SK-N-SH treated with all-trans-retinoic acid at 6 μM for 48 hours (cell line): ENCODE measurements at regions not wholly inside any gene's neighbourhood (a gene's known extent, or its start where the extent isn't known, plus 50 kb on each side); places are given as distances from the start of the nearest gene placed in this dataset.

ENCODE experiments used
- ATAC-seq: fragments of 200-7000 bp; cut with Tn5 transposase; 3 replicates; pipeline ENCODE4 v1.9.1; 2020; ENCODE audit warnings: mild to moderate bottlenecking, moderate library complexity
- ARNTL ChIP-seq: fragments of 450-650 bp; formaldehyde crosslinking; IDR thresholded peaks from 2 replicates; pipeline ENCODE4 v1.5.0; 2020; ENCODE audit warnings: low read depth, mild to moderate bottlenecking, moderate library complexity, borderline replicate concordance
- BACH2 ChIP-seq: fragments of 250-450 bp; sonication (Bioruptor Pico); IDR thresholded peaks from 2 replicates; pipeline ENCODE4 v1.9.0; 2021; ENCODE audit warnings: mild to moderate bottlenecking, borderline replicate concordance
- CSDC2 ChIP-seq: fragments of 250-450 bp; sonication (Bioruptor Pico); IDR thresholded peaks from 2 replicates; pipeline ENCODE4 v1.5.0; 2020; ENCODE audit warnings: mild to moderate bottlenecking, moderate library complexity
- ESRRG ChIP-seq: fragments of 250-450 bp; sonication (Bioruptor Pico); IDR thresholded peaks from 2 replicates; pipeline ENCODE4 v1.6.1; 2021; ENCODE audit warnings: mild to moderate bottlenecking
- GLIS3 ChIP-seq: fragments of 250-450 bp; sonication (Bioruptor Pico); IDR thresholded peaks from 2 replicates; pipeline ENCODE4 v1.5.0; 2020; ENCODE audit warnings: mild to moderate bottlenecking, moderate library complexity
- ISL1 ChIP-seq: fragments of 250-450 bp; sonication (Bioruptor Pico); IDR thresholded peaks from 2 replicates; pipeline ENCODE4 v2.1.2; 2022; ENCODE audit warnings: mild to moderate bottlenecking, moderate library complexity
- OSR1 ChIP-seq: fragments of 250-450 bp; sonication (Bioruptor Pico); IDR thresholded peaks from 2 replicates; pipeline ENCODE4 v1.8.0; 2022; ENCODE audit warnings: moderate library complexity, mild to moderate bottlenecking, inconsistent platforms
- PATZ1 ChIP-seq: fragments of 250-450 bp; sonication (Bioruptor Pico); IDR thresholded peaks from 2 replicates; pipeline ENCODE4 v1.8.0; 2020; ENCODE audit warnings: mild to moderate bottlenecking, moderate library complexity, borderline replicate concordance
- PPARA ChIP-seq: fragments of 250-450 bp; sonication (Bioruptor Pico); IDR thresholded peaks from 2 replicates; pipeline ENCODE4 v1.5.0; 2020; ENCODE audit warnings: mild to moderate bottlenecking, borderline replicate concordance
- RARB ChIP-seq: fragments of 250-450 bp; sonication (Bioruptor Pico); IDR thresholded peaks from 2 replicates; pipeline ENCODE4 v1.8.0; 2021; ENCODE audit warnings: mild to moderate bottlenecking, moderate library complexity
- TCF4 ChIP-seq: fragments of 250-450 bp; sonication (Bioruptor Pico); IDR thresholded peaks from 2 replicates; pipeline ENCODE4 v1.8.0; 2021; ENCODE audit warnings: mild to moderate bottlenecking, moderate library complexity, borderline replicate concordance
- TOX ChIP-seq: fragments of 250-450 bp; sonication (Bioruptor Pico); IDR thresholded peaks from 2 replicates; pipeline ENCODE4 v1.8.0; 2021; ENCODE audit warnings: mild to moderate bottlenecking, moderate library complexity, borderline replicate concordance
- ZC3H10 ChIP-seq: fragments of 250-450 bp; sonication (Bioruptor Pico); IDR thresholded peaks from 2 replicates; pipeline ENCODE4 v1.5.1; 2021; ENCODE audit warnings: mild to moderate bottlenecking, moderate library complexity
- ZFP3 ChIP-seq: fragments of 250-450 bp; sonication (Bioruptor Pico); IDR thresholded peaks from 2 replicates; pipeline ENCODE4 v1.5.0; 2020; ENCODE audit warnings: mild to moderate bottlenecking, moderate library complexity
- ZFP30 ChIP-seq: fragments of 450-650 bp; formaldehyde crosslinking; IDR thresholded peaks from 2 replicates; pipeline ENCODE4 v1.5.0; 2022; ENCODE audit warnings: mild to moderate bottlenecking, moderate library complexity
- ZNF70 ChIP-seq: fragments of 450-650 bp; formaldehyde crosslinking; IDR thresholded peaks from 2 replicates; pipeline ENCODE4 v1.5.0; 2020; ENCODE audit warnings: mild to moderate bottlenecking, moderate library complexity
- ZNF8 ChIP-seq: fragments of 450-650 bp; formaldehyde crosslinking; IDR thresholded peaks from 2 replicates; pipeline ENCODE4 v1.5.0; 2020; ENCODE audit warnings: mild to moderate bottlenecking, moderate library complexity
- TF ChIP-seq, protein P1 (sequence below): fragments of 250-450 bp; sonication (Bioruptor Pico); IDR thresholded peaks from 2 replicates; pipeline ENCODE4 v1.5.0; 2020; ENCODE audit warnings: mild to moderate bottlenecking, moderate library complexity
- TF ChIP-seq, protein P2 (sequence below): fragments of 250-450 bp; sonication (Bioruptor Pico); IDR thresholded peaks from 2 replicates; pipeline ENCODE4 v1.5.1; 2020; ENCODE audit warnings: low read depth, mild to moderate bottlenecking, moderate library complexity
- TF ChIP-seq, protein P3 (sequence below): fragments of 250-450 bp; sonication (Bioruptor Pico); IDR thresholded peaks from 2 replicates; pipeline ENCODE4 v1.5.1; 2021; ENCODE audit warnings: mild to moderate bottlenecking, moderate library complexity
- TF ChIP-seq, protein P4 (sequence below): fragments of 250-450 bp; sonication (Bioruptor Pico); IDR thresholded peaks from 2 replicates; pipeline ENCODE4 v1.8.0; 2021; ENCODE audit warnings: low read depth, mild to moderate bottlenecking, moderate library complexity, borderline replicate concordance

GRCh38 chr9:80387828-80388227 is 816.1 kb downstream of the TLE4 start (continued):
- TF ChIP-seq, protein P1, sequence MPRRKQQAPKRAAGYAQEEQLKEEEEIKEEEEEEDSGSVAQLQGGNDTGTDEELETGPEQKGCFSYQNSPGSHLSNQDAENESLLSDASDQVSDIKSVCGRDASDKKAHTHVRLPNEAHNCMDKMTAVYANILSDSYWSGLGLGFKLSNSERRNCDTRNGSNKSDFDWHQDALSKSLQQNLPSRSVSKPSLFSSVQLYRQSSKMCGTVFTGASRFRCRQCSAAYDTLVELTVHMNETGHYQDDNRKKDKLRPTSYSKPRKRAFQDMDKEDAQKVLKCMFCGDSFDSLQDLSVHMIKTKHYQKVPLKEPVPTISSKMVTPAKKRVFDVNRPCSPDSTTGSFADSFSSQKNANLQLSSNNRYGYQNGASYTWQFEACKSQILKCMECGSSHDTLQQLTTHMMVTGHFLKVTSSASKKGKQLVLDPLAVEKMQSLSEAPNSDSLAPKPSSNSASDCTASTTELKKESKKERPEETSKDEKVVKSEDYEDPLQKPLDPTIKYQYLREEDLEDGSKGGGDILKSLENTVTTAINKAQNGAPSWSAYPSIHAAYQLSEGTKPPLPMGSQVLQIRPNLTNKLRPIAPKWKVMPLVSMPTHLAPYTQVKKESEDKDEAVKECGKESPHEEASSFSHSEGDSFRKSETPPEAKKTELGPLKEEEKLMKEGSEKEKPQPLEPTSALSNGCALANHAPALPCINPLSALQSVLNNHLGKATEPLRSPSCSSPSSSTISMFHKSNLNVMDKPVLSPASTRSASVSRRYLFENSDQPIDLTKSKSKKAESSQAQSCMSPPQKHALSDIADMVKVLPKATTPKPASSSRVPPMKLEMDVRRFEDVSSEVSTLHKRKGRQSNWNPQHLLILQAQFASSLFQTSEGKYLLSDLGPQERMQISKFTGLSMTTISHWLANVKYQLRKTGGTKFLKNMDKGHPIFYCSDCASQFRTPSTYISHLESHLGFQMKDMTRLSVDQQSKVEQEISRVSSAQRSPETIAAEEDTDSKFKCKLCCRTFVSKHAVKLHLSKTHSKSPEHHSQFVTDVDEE (CRISPR knock-in tag), result no peak
- no peak for TF ChIP-seq TOX (CRISPR knock-in tag)
- no peak for TF ChIP-seq BACH2
- TF ChIP-seq, protein P2, sequence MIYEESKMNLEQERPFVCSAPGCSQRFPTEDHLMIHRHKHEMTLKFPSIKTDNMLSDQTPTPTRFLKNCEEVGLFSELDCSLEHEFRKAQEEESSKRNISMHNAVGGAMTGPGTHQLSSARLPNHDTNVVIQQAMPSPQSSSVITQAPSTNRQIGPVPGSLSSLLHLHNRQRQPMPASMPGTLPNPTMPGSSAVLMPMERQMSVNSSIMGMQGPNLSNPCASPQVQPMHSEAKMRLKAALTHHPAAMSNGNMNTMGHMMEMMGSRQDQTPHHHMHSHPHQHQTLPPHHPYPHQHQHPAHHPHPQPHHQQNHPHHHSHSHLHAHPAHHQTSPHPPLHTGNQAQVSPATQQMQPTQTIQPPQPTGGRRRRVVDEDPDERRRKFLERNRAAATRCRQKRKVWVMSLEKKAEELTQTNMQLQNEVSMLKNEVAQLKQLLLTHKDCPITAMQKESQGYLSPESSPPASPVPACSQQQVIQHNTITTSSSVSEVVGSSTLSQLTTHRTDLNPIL (CRISPR knock-in tag), result no peak
- no peak for TF ChIP-seq ZNF70 (CRISPR knock-in tag)
- no peak for TF ChIP-seq PATZ1 (CRISPR knock-in tag)
- no peak for TF ChIP-seq OSR1 (CRISPR knock-in tag)
- no peak for TF ChIP-seq RARB
- TF ChIP-seq, all 23 proteins: peak for 0

DNA sequence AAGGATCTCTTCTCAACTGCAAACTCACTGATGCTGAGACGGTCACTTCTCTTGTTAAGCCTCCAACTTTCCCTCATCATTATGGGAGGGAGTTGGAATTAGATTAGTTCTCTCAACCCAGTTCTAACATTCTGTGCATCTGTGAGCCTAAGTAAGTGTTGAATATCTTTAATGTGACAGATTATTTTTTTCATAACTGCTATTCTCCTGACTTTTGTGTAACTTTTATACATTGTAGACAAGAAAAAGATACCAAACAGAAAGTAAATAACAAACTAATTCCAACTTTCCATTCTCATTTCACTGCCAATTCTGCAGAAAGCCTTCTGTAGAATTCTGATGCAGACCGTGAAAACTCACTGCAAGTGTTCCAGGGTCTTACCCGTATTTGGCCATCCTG is 813.5 kb downstream of the TLE4 start:
- TF ChIP-seq PPARA (CRISPR knock-in tag) (no peak), TOX (CRISPR knock-in tag) (no peak), ZFP3 (CRISPR knock-in tag) (no peak), ZNF70 (CRISPR knock-in tag) (no peak), ESRRG (CRISPR knock-in tag) (no peak), BACH2 (no peak), GLIS3 (CRISPR knock-in tag) (no peak), ARNTL (no peak), ZFP30 (CRISPR knock-in tag) (no peak), CSDC2 (CRISPR knock-in tag) (no peak), ISL1 (CRISPR knock-in tag) (no peak), TCF4 (CRISPR knock-in tag) (no peak), OSR1 (CRISPR knock-in tag) (no peak), ZNF8 (CRISPR knock-in tag) (no peak), ZC3H10 (CRISPR knock-in tag) (no peak)
- TF ChIP-seq, protein P3, sequence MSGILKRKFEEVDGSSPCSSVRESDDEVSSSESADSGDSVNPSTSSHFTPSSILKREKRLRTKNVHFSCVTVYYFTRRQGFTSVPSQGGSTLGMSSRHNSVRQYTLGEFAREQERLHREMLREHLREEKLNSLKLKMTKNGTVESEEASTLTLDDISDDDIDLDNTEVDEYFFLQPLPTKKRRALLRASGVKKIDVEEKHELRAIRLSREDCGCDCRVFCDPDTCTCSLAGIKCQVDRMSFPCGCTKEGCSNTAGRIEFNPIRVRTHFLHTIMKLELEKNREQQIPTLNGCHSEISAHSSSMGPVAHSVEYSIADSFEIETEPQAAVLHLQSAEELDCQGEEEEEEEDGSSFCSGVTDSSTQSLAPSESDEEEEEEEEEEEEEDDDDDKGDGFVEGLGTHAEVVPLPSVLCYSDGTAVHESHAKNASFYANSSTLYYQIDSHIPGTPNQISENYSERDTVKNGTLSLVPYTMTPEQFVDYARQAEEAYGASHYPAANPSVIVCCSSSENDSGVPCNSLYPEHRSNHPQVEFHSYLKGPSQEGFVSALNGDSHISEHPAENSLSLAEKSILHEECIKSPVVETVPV (CRISPR knock-in tag), result no peak
- TF ChIP-seq, protein P1 (CRISPR knock-in tag), result no peak
- TF ChIP-seq, protein P2 (CRISPR knock-in tag), result no peak
- TF ChIP-seq, protein P4, sequence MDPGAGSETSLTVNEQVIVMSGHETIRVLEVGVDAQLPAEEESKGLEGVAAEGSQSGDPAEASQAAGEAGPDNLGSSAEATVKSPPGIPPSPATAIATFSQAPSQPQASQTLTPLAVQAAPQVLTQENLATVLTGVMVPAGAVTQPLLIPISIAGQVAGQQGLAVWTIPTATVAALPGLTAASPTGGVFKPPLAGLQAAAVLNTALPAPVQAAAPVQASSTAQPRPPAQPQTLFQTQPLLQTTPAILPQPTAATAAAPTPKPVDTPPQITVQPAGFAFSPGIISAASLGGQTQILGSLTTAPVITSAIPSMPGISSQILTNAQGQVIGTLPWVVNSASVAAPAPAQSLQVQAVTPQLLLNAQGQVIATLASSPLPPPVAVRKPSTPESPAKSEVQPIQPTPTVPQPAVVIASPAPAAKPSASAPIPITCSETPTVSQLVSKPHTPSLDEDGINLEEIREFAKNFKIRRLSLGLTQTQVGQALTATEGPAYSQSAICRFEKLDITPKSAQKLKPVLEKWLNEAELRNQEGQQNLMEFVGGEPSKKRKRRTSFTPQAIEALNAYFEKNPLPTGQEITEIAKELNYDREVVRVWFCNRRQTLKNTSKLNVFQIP (CRISPR knock-in tag), result no peak
- ATAC-seq, result no peak
